GM21529 (cell line): ENCODE measurements at regions not wholly inside any gene's neighbourhood (a gene's known extent, or its start where the extent isn't known, plus 50 kb on each side); places are given as distances from the start of the nearest gene placed in this dataset.
"Not testable (repeated sequence)": the region's sequence is repeated elsewhere in the genome, so short reads cannot be mapped to it uniquely, and the experiment has no call there.

Experiments used
- ATAC-seq: cut with Tn5 transposase; IDR thresholded peaks from one replicate; pipeline ENCODE4 v1.9.1; 2021; ENCODE audit not compliant: unreplicated experiment

- ATAC-seq, result no peak
Measured at GRCh38 chr20:12916699-12917098, 92.1 kb upstream of the SPTLC3 start.

DNA sequence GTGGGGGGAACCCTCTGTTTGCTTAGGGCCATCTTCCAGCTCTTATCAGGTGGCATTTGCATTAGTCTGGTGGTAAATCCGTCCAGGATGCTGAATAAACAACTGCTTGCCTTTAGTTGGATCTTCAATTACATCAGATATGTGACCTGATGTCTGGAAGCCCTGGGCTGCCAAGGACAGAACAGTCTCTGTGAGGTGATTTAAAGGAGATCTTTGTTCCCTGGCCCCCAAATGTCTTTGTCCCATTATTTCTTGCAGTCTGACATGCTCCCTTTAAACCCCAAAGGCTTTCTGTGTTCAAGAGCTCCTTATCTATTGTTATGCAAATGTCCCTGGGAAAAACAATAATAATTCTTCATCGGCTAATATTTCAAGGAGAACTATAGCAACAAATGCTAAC is 84.6 kb upstream of the SPTLC3 start:
- no peak for ATAC-seq

DNA sequence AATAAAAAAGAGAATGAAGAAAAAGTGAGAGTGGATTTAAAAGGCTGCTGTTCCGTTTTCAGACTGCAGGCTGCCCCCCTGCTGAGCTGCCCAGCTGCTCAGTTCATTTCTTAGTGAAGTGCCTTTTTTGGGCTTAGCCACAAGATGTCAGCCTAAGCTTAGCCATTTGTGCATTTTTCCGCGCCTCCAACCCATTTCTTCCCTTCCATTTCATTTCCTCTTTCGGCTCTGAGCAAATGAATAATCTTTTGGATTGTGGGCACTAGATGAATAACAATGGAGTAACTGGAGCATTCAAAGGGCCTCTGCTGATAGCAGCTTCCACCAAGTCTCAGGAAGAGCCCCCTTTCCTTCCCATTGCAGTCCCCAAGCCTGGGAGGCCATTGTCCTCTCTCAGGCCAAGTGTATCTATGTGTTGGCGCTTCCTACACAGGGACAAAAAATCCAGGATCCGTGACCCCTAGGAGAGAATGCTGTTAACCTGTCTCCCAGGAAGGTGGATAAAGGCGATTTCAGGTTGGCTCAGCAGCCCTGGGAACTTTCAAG is 83.5 kb upstream of the SPTLC3 start:
- ATAC-seq, result peak; percentile 95

DNA sequence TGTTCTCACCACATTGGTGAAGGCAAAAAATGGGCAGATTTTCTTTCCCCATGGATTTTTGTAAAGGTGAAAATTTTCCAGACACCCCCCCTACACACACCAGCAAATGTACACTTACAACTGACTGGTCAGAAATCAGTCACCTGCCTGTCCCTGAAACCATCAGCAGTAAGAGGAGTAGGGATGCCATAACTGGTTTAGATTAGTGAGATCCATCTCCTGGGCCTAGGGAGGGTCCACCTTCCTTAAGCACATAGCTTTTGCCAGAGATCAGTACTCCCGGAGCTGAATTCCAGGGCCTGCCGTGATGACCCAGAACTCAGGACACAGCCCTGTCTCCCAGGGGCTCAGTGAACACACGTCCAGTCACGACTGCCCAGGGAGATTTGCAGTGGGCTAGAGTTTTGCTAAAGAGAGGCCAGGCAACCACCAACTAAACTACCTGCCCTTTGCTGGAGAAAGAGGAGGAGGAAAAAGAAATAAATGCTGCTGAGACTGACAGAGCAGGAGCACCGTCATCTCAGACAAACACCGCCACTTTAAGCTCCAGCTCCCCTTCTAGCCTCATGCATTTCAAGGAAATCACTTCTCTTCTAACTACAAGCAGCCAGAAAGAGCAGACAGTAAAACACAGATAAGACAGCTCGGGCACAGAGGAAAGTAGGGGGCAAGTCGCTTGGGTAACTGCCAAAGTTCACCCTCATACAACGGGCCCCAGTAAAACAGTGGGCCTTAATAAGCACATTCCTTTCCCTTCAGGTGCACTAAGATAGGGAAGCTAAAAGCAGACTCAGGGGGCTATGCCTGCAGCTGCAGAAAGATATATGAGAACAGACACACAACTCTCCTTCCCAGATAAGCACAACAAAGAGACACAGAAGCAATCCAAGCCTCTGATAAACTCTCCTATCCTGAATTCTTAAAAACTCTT is 82.6 kb upstream of the SPTLC3 start:
- no peak for ATAC-seq

DNA sequence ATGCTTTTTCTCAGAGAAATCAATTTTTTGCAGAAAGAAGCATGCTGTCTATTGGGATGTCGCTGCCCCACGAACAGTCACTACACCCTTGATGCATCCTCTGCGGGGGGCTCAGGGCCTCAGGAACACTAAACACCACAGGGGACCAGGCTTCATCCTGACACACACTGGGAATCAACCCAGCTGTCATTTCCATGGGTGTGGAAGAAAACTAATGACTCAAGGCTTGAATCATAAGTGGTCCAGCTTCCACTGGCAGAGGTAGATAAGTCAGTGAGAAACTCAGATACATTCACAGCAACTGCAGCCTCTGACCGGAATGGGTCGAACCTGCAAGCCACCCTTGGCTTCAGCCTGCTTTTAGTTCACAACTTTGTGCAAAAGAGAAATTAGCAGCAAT is 81.3 kb upstream of the SPTLC3 start:
- no peak for ATAC-seq

- ATAC-seq, result no peak
Measured at GRCh38 chr20:12928358-12928754, 80.4 kb upstream of the SPTLC3 start.

DNA sequence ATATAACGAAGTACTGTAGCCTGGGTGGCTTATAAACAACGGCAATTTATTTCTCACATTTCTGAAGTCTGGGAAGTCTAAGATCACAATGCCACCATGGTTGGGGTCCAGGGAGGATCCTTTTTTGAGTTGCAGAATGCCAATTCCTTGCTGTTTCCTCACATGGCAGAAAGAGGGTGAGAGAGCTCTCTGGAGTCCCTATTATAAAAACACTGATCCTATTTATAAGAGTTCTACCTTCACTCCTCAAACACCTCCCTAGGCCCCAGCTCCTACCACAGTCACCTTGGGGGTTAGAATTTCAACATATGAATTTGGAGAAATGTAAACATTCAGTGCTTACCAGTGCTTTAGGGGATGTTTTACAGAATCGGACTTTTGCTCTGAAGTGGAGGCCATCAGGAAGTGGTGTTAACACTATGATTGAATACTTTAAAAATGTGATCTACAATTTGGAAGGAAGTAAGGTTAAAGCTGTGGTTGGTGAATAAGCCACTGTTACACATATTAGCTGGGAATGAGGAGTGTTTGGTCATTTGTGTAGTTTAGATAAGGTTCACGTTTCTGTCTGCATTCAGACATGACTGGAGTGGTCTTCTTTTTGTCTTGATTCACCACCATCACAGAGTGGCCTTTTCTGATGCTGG is 79.9 kb upstream of the SPTLC3 start:
- no peak for ATAC-seq

DNA sequence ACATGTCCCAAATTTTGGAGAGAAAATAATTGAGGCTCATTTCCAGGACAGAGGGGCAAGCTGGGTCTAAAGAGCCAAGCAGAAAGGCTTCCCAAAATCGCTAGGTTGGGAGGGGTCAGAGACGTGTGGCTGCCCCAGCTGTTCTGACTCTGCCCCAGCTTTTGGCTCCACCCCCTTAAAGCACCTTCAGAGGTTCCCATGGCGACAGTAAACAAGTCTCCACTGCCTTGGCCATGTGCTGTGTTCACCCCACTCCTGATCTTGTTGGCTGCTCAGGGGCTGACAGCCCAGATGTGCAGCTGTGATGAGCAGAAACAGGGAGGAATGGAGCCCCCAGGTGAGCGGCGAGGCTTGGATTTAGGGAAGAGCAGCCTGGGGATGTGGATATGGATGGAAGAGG is 72.8 kb upstream of the SPTLC3 start:
- ATAC-seq, result no peak

DNA sequence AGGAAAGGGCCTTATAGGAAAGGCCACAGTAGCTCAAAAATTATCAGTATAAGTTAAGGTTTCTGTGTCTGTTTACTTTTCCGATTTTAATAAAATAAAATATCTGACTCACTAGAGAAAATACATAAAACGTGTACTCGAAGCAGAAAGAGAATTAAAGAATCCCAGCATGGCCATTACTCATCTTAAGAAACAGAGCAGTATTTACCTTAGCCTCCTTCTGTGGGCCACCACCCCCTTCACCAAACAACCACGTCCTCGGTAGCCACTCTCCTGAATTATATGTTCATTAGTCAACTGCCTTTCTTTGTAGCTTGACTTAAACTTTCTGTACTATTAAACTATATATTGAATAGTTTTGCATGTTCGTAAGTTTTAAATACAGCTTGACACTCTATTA is 72.2 kb upstream of the SPTLC3 start:
- ATAC-seq, result no peak

DNA sequence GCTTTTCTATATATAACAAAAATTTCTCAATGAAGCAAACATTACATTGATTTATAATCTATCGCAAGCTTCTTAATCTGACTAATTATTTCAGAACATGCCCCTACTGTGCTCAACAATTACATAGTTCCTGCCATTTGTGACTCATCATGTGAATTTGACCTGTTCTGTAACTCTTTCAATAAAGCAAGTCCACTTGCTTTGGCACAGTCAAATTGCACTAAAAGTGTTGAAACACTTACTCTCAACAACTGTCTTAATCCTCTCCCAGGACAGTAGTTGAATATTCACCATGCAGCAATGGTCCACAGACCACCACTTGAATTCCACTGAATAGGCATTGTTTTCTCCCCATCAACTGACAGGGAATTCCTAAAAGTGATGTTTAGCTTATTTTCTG is 67.7 kb upstream of the SPTLC3 start:
- ATAC-seq, result no peak

DNA sequence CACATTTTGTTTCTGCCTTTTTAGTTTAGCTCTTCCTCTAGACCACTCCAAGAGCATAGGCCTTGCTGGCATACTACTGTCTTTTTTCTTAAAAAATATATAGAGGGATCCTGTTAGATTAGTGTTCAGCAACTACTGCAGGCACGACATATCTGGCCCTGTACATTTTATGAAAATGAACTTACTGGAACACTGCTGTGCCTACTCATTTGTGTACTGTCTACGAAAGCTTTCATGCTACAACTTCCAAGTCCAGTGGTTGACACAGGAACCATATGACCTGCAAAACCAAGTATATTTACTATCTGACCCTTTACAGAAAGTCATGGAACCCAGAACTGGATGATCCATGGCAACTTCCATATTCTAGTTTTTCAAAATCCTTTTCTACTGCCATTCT is 66.6 kb upstream of the SPTLC3 start:
- no peak for ATAC-seq

DNA sequence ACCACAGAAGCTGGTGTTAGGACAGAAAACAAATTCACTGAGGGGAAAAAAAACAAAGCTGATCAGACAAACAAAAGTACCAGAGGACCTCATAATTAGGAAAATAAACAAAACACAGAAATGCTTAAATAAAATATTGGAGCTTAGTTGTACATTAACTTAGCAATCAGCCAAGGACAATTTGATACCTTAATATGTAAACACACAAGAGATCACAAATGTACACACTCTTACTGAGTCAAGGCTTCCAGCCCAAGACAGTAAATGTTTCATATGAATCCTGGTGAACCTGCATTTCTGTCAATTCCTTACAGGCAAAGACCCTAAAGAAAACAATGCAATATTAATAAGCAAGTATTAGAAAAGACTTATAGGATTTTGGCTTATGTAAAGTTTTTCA is 62.0 kb upstream of the SPTLC3 start:
- no peak for ATAC-seq

DNA sequence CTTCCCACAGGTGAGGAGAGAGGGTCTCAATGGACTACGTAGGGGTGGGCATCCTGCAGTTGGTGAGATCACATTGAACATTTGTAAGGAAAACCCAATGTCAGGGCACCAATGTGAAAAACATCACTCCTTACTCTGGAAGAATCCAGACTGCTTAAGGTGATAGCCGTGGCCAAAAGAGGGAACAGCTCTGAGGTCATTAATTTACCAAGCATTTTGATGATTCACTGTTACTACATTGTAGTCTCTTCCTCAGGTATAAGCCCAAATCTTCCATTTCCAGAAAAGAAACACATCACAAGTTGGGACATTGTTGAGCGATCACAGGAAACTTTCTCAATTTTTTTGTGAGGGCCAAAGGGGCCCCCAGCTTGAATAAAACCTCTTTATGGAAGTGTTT is 61.1 kb upstream of the SPTLC3 start:
- ATAC-seq, result no peak

- ATAC-seq, result no peak
Measured at GRCh38 chr20:12949429-12949980, 59.3 kb upstream of the SPTLC3 start.

- not testable (repeated sequence) for ATAC-seq
Measured at GRCh38 chr20:12954254-12954653, 54.5 kb upstream of the SPTLC3 start.

GRCh38 chr20:12955611-12956010 is 53.2 kb upstream of the SPTLC3 start:
- ATAC-seq, result no peak

DNA sequence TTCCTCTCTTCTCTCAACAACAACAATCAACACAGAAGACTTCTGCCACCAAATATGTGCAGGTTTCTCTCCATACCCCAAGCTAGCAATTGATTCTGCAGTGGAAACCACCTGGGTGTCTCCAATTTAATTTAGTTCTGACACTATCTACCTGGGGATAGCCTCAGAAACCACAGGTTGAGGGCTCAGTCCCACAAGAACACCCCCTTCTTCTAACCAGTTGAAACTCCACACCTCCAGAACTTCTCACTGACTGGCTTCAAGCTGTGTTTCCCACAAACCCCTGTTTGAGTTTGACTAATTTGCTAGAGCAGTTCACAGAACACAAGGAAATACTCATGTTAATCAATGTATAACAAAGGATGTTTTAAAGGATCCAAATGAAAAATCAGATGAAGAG is 52.5 kb upstream of the SPTLC3 start:
- no peak for ATAC-seq

DNA sequence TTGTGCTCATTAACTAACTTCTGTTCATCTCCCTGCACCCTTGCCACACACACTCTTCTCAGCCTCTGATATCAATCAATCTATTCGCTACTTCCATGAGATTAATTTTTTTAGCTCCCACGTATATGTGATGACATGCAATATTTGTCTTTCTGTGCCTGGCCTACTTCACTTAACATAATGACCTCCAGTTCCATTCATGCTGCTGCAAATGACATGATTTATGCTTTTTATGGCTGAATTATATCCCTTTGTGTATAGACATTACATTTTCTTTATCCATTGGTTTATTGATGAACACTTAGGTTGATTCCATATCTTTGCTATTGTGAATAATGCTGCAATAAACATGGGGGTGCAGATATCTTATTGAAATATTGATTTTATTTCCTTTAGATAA is 50.8 kb upstream of the SPTLC3 start:
- no peak for ATAC-seq
